HG03025 (cell line): ENCODE measurements at regions not wholly inside any gene's neighbourhood (a gene's known extent, or its start where the extent isn't known, plus 50 kb on each side); places are given as distances from the start of the nearest gene placed in this dataset.

Experiments used
- ATAC-seq: cut with Tn5 transposase; IDR thresholded peaks from one replicate; pipeline ENCODE4 v1.9.1; 2021; ENCODE audit warnings: mild to moderate bottlenecking, moderate library complexity; ENCODE audit not compliant: unreplicated experiment, low FRiP score

- no peak for ATAC-seq
Observed at GRCh38 chr1:3954170-3955169, 54.4 kb upstream of the C1orf174 start.

- ATAC-seq, result no peak
Observed at GRCh38 chr1:3955196-3955772, 55.2 kb upstream of the C1orf174 start.

GRCh38 chr1:3956527-3957170, 56.6 kb upstream of the C1orf174 start:
- ATAC-seq, result no peak

GRCh38 chr1:3959361-3959760, 59.3 kb upstream of the C1orf174 start:
- no peak for ATAC-seq

- no peak for ATAC-seq
Observed at GRCh38 chr1:3963554-3963953, 63.5 kb upstream of the C1orf174 start.

GRCh38 chr1:3965693-3966092, 65.6 kb upstream of the C1orf174 start:
- ATAC-seq, result no peak

GRCh38 chr1:3968851-3969250, 68.8 kb upstream of the C1orf174 start:
- ATAC-seq, result no peak

- ATAC-seq, result no peak
Observed at GRCh38 chr1:3971981-3972380, 71.9 kb upstream of the C1orf174 start.

- ATAC-seq, result no peak
Observed at GRCh38 chr1:3975903-3976630, 76.0 kb upstream of the C1orf174 start.

GRCh38 chr1:3976821-3977220, 76.7 kb upstream of the C1orf174 start:
- ATAC-seq, result no peak

GRCh38 chr1:3978196-3978989, 78.3 kb upstream of the C1orf174 start:
- no peak for ATAC-seq

- ATAC-seq, result no peak
Observed at GRCh38 chr1:3978990-3979325, 78.9 kb upstream of the C1orf174 start.

GRCh38 chr1:3981261-3981660, 81.2 kb upstream of the C1orf174 start:
- ATAC-seq, result no peak

GRCh38 chr1:3981746-3982505, 81.9 kb upstream of the C1orf174 start:
- ATAC-seq, result no peak

- no peak for ATAC-seq
Observed at GRCh38 chr1:3983181-3983580, 83.1 kb upstream of the C1orf174 start.

GRCh38 chr1:3984586-3984985, 84.5 kb upstream of the C1orf174 start:
- no peak for ATAC-seq

GRCh38 chr1:3986686-3987218, 86.7 kb upstream of the C1orf174 start:
- ATAC-seq, result no peak

- no peak for ATAC-seq
Observed at GRCh38 chr1:3987669-3988235, 87.7 kb upstream of the C1orf174 start.

GRCh38 chr1:3988431-3988830, 88.4 kb upstream of the C1orf174 start:
- ATAC-seq, result no peak
